ENCODE measurements at regions not wholly inside any gene's neighbourhood (a gene's known extent, or its start where the extent isn't known, plus 50 kb on each side); places are given as distances from the start of the nearest gene placed in this dataset.

- TF ChIP-seq CTCF (IDR thresholded peaks at IDR 0.05) = no peak
- no peak for TF ChIP-seq EP300 (IDR thresholded peaks at IDR 0.05; ENCODE audit: low read depth)
Measured at GRCh38 chr6:137323860-137324259, 104.7 kb upstream of the IFNGR1 start.
